GM18870 (cell line): ENCODE measurements at regions not wholly inside any gene's neighbourhood (a gene's known extent, or its start where the extent isn't known, plus 50 kb on each side); places are given as distances from the start of the nearest gene placed in this dataset.

Experiments
- ATAC-seq: cut with Tn5 transposase; IDR thresholded peaks from one replicate; pipeline ENCODE4 v1.9.1; 2021; ENCODE audit warnings: moderate library complexity; ENCODE audit not compliant: unreplicated experiment

DNA sequence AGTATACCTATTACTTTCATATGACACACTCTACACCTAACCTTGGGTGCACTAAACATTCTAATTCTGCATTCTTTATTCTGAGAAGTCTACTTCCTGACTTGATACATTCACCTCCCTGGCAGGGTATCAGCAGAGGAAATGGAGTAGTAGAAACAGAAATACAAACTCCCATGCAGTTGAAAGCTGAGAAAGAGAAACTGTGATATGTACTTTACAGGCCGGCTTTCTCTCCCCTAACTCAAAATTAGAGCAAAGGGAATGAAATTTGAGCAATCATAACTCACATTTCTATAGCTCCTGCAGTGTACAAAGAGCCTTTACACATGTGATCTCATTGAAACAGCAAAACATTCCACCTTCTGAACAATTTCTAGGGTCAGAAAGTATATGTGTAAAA lies 135.5 kb upstream of the COL8A1 start:
- ATAC-seq = no peak

DNA sequence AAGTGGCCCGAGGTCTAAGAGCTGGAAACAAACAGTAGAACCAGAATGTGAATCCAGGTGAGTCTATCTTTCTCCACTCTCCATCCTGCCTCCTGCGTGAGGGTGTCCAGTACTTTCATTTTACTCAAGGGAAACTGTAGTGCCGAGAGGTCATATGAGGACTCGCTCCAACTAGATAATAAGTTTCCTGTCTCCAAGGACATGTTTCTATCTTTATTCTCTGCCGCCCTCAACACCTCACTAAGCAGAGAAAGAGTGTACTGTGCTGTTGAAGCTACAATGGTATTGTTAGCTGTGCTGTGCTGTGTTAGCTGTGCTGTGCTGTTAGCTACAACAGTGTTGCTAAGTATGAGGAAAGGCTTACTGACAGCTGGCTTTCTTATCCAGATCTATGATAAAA lies 137.9 kb upstream of the COL8A1 start:
- no peak for ATAC-seq

DNA sequence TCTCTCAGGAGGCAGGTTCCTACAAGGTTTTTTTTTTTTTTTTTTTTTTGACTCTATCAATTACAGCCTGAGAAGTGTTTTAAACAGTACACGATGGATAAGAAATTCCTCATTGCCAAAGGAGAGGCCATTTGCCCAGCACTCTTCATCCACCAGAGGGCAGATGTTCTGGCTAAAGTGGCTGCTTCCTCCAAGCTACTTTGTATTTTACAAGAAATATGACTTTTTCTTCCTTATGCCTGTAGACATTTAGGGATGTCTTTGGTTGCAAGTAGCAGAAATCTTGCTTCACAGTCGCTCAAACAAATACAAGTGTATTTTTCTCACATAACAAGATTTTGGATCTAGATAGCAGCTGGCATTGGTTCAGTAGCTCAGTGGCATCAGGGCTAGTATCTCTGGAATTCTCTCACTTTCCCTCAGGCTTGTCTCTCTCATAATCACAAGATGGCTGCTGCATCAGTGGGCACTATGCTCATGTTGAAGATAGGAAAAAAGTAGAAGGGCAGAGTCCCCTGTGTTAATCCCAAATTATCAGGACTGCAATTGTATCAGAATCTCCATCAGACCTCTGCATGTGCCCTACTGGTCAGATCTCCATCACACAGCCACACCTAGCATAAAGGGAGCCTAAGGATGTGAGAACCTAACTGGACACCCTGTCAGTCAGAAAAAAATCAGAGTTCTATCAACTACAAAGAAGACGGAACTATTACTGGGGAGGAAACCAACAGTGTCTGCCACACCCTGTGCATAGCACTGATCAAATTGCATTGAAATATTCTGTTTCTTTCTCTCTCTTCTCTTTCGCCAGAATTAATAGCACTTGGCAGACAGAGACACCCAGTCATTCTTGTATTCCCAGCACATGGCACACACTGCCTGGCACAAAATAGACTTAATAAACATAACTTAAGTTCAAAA lies 138.9 kb upstream of the COL8A1 start:
- ATAC-seq = no peak

DNA sequence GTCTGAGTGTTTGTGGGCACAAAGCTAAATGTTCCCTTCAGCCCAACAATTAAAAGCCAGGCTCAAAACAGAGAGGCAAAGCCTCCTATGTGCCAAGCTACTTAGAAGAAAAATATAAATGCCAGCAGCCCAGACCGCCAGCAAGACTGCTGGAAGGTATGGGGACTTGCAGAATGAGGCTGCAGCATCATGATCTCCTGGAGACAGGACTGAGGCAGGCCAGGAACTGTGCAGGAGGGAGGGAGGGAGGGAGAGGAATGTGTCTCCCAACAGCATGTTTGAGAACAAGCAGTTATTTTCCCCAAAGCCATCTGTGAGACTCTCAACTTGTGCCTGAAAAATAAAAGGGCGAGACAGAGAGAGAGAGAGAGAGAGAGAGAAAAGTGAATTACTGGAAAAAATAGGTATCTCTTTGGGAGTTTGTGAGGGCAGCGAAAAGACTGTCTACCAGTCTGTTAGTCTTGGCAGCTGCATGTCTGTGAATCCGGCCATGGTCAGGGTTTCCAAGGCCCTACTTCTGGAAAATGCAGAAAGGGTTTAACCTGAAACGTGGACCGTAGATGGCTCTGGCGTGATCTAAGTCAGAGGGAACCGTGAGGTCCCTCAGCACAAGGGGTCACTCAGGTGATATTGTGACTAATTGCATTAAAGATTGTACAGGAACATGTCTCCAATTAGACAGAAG lies 139.7 kb upstream of the COL8A1 start:
- ATAC-seq = no peak

GRCh38 chr3:99487894-99488293 lies 150.5 kb upstream of the COL8A1 start:
- no peak for ATAC-seq

GRCh38 chr3:99485286-99485685 lies 153.1 kb upstream of the COL8A1 start:
- no peak for ATAC-seq

GRCh38 chr3:99484871-99485270 lies 153.5 kb upstream of the COL8A1 start:
- no peak for ATAC-seq

- no peak for ATAC-seq
These were observed 154.6 kb upstream of the COL8A1 start for GRCh38 chr3:99483841-99484240.

- no peak for ATAC-seq
These were observed 156.2 kb upstream of the COL8A1 start for GRCh38 chr3:99482191-99482590.

DNA sequence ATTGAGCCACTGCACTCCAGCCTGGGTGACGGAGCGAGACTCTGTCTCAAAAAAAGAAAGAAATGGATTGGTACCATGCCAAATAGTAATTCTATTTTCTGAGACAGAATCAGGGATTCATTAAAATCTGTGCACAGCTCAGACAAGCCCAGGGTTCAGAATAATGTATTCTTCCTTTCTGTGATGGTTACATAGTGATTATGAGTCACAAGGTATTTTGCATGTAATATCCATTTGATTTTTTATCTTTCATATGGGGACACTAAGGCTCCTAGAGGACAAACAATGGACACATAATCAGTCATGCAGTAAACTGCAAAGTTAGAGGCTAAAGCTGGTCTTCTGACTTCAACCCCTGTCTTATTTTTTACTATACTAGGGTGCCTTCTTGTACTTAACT lies 156.8 kb upstream of the COL8A1 start:
- ATAC-seq = no peak

GRCh38 chr3:99479768-99480167 lies 158.6 kb upstream of the COL8A1 start:
- ATAC-seq = no peak

DNA sequence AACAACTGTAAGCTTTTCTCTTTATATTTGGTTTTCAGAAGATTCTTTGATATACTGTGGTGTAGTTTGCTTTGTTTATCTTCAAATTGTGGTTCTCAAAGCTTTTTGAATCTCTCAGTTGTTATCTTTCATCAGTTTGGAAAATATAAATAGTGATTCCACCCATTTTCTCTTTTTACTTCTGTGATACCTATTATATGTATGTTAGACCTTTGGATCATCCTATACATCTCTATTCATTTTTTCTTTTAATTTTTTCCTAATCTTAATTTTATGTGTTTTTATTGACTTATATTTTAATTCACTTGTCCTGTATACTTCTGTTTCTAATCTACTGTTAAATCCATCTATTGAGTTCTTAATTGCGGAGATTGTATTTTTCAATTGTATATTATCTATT lies 160.7 kb upstream of the COL8A1 start:
- ATAC-seq = no peak

DNA sequence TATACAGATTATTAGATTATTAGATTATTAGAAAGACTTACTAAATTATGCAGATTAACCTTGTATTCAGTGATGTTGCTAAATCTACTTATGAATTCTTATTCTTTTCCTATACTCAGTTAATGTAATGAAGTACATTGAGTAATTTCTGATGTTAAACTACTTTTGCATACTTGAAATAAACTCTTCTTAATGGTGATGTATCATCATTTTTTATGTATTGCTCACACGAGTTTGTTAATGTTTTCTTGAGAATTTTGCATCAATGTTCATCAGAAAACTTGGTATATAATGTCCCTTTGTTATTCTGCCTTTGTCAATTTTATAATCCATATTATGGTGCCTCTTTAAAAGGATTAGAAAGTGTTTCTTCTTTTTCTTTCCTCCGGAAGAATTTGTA lies 163.2 kb upstream of the COL8A1 start:
- ATAC-seq = no peak

DNA sequence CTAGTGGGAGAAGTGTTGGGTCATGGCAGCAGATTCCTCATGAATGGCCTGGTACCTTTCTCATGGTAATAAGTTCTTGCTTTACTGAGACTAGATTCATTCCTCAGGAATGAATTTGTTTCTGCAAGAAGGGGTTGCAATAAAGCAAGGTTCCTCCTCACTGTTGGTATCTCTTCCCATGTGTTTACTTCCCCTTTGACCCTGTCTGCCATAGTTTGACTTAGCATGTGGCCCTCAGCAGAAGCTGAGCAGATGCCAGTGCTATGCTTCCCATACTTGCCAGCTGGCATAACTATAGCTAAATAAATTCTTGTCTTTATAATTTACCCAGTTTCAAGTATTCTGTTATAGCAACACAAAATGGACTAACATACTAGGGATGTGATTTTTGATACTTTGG lies 163.6 kb upstream of the COL8A1 start:
- no peak for ATAC-seq

DNA sequence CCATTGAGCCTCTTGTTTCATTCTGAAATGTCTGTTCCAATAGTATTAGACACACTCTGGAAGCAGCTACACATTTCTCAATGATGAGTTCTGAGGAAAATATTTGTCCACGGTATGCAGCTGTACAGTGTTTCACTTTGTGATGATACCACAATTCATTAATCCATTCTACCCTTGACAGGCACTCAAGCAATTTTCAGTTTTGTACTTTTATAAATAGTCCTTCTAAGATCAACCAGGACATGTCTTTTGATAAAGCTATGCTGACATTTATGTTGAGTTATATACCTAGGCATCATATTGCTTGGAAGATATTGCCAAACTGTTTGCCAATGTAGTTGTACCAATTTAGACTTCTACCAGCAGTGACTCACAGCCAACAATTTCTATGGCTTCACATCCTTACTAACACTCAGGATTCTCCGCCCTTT lies 165.1 kb upstream of the COL8A1 start:
- ATAC-seq = no peak

GRCh38 chr3:99472385-99472784 lies 166.0 kb upstream of the COL8A1 start:
- no peak for ATAC-seq

GRCh38 chr3:99471353-99472323 lies 166.8 kb upstream of the COL8A1 start:
- no peak for ATAC-seq

DNA sequence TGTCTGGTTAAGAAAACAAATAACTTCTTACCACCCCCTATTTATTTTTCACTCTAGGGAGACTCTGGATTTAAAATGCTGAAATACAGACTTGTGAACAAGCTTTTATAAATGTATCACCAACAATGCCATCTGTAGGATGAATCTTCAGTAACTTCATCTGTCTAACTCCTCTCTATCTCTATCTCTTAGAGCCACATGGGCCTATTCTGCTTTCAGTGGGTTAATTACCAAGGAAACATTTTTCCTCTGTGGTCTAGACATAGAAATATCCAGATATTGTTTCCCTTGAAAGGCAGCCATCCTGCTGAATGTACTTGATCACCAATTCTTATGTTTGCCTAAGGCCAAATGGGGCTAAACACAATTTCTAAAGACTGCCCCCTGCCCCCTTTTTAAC lies 167.6 kb upstream of the COL8A1 start:
- ATAC-seq = no peak

DNA sequence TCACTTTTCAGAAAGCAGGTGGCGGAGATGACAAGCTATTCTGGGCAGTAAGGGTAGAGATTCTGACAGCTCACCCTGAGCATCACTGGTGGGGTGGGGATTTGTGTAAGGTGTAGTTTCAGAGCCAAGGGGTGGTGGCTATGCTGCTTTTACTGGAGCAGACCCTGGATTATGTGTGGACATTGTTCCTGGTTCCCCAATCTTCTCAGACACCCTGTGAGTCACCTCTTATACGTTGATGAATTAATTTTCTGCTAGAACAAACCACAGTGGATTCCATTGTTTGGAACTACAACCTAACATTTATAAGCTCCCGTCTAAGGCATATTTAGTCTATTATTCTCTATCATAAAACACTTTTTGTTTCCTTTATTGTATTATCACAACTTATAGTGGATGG lies 169.5 kb upstream of the COL8A1 start:
- ATAC-seq = no peak

GRCh38 chr3:99467420-99467819 lies 171.0 kb upstream of the COL8A1 start:
- ATAC-seq = no peak

DNA sequence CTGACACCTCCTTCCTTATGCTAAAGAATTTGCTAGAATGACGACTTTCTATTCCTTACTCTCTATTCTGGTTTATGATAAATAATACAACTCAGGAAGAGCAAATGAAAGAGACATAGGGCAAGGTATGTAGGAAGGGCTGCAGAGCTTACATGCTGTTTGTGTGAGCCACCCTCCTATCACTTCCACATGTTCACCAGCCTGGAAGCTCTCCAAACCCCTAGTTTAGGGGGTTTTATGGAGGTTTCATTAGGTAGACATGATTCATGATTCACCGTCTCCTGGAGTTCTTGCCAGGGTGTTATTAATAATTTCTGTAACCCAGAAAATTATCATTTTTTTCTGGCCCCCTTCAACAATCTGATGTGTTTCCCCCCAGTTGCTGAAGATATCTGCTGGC lies 172.1 kb upstream of the COL8A1 start:
- ATAC-seq = no peak
